SK-N-SH treated with all-trans-retinoic acid at 6 μM for 48 hours (cell line): ENCODE measurements at regions not wholly inside any gene's neighbourhood (a gene's known extent, or its start where the extent isn't known, plus 50 kb on each side); places are given as distances from the start of the nearest gene placed in this dataset.

ENCODE experiments used
- ATAC-seq: fragments of 200-7000 bp; cut with Tn5 transposase; 3 replicates; pipeline ENCODE4 v1.9.1; 2020; ENCODE audit warnings: mild to moderate bottlenecking, moderate library complexity
- ARNTL ChIP-seq: fragments of 450-650 bp; formaldehyde crosslinking; IDR thresholded peaks from 2 replicates; pipeline ENCODE4 v1.5.0; 2020; ENCODE audit warnings: low read depth, mild to moderate bottlenecking, moderate library complexity, borderline replicate concordance
- BACH2 ChIP-seq: fragments of 250-450 bp; sonication (Bioruptor Pico); IDR thresholded peaks from 2 replicates; pipeline ENCODE4 v1.9.0; 2021; ENCODE audit warnings: mild to moderate bottlenecking, borderline replicate concordance
- CSDC2 ChIP-seq: fragments of 250-450 bp; sonication (Bioruptor Pico); IDR thresholded peaks from 2 replicates; pipeline ENCODE4 v1.5.0; 2020; ENCODE audit warnings: mild to moderate bottlenecking, moderate library complexity
- CSRNP3 ChIP-seq: fragments of 250-450 bp; sonication (Bioruptor Pico); IDR thresholded peaks from 2 replicates; pipeline ENCODE4 v1.5.1; 2021; ENCODE audit warnings: mild to moderate bottlenecking, moderate library complexity
- ESRRG ChIP-seq: fragments of 250-450 bp; sonication (Bioruptor Pico); IDR thresholded peaks from 2 replicates; pipeline ENCODE4 v1.6.1; 2021; ENCODE audit warnings: mild to moderate bottlenecking
- GLIS3 ChIP-seq: fragments of 250-450 bp; sonication (Bioruptor Pico); IDR thresholded peaks from 2 replicates; pipeline ENCODE4 v1.5.0; 2020; ENCODE audit warnings: mild to moderate bottlenecking, moderate library complexity
- ISL1 ChIP-seq: fragments of 250-450 bp; sonication (Bioruptor Pico); IDR thresholded peaks from 2 replicates; pipeline ENCODE4 v2.1.2; 2022; ENCODE audit warnings: mild to moderate bottlenecking, moderate library complexity
- OSR1 ChIP-seq: fragments of 250-450 bp; sonication (Bioruptor Pico); IDR thresholded peaks from 2 replicates; pipeline ENCODE4 v1.8.0; 2022; ENCODE audit warnings: moderate library complexity, mild to moderate bottlenecking, inconsistent platforms
- PATZ1 ChIP-seq: fragments of 250-450 bp; sonication (Bioruptor Pico); IDR thresholded peaks from 2 replicates; pipeline ENCODE4 v1.8.0; 2020; ENCODE audit warnings: mild to moderate bottlenecking, moderate library complexity, borderline replicate concordance
- POU6F1 ChIP-seq: fragments of 250-450 bp; sonication (Bioruptor Pico); IDR thresholded peaks from 2 replicates; pipeline ENCODE4 v1.8.0; 2021; ENCODE audit warnings: low read depth, mild to moderate bottlenecking, moderate library complexity, borderline replicate concordance
- PPARA ChIP-seq: fragments of 250-450 bp; sonication (Bioruptor Pico); IDR thresholded peaks from 2 replicates; pipeline ENCODE4 v1.5.0; 2020; ENCODE audit warnings: mild to moderate bottlenecking, borderline replicate concordance
- RARB ChIP-seq: fragments of 250-450 bp; sonication (Bioruptor Pico); IDR thresholded peaks from 2 replicates; pipeline ENCODE4 v1.8.0; 2021; ENCODE audit warnings: mild to moderate bottlenecking, moderate library complexity
- SNAI2 ChIP-seq: fragments of 250-450 bp; sonication (Bioruptor Pico); IDR thresholded peaks from 2 replicates; pipeline ENCODE4 v1.5.0; 2020; ENCODE audit warnings: mild to moderate bottlenecking, moderate library complexity
- TOX ChIP-seq: fragments of 250-450 bp; sonication (Bioruptor Pico); IDR thresholded peaks from 2 replicates; pipeline ENCODE4 v1.8.0; 2021; ENCODE audit warnings: mild to moderate bottlenecking, moderate library complexity, borderline replicate concordance
- ZC3H10 ChIP-seq: fragments of 250-450 bp; sonication (Bioruptor Pico); IDR thresholded peaks from 2 replicates; pipeline ENCODE4 v1.5.1; 2021; ENCODE audit warnings: mild to moderate bottlenecking, moderate library complexity
- ZFP3 ChIP-seq: fragments of 250-450 bp; sonication (Bioruptor Pico); IDR thresholded peaks from 2 replicates; pipeline ENCODE4 v1.5.0; 2020; ENCODE audit warnings: mild to moderate bottlenecking, moderate library complexity
- ZFP30 ChIP-seq: fragments of 450-650 bp; formaldehyde crosslinking; IDR thresholded peaks from 2 replicates; pipeline ENCODE4 v1.5.0; 2022; ENCODE audit warnings: mild to moderate bottlenecking, moderate library complexity
- ZNF565 ChIP-seq: fragments of 450-650 bp; formaldehyde crosslinking; conservative IDR thresholded peaks from 2 replicates; pipeline ENCODE4 v1.5.0; 2020; ENCODE audit warnings: low read depth, mild to moderate bottlenecking, moderate library complexity
- TF ChIP-seq, protein P1 (sequence below): fragments of 250-450 bp; sonication (Bioruptor Pico); IDR thresholded peaks from 2 replicates; pipeline ENCODE4 v1.5.1; 2020; ENCODE audit warnings: low read depth, mild to moderate bottlenecking, moderate library complexity

DNA sequence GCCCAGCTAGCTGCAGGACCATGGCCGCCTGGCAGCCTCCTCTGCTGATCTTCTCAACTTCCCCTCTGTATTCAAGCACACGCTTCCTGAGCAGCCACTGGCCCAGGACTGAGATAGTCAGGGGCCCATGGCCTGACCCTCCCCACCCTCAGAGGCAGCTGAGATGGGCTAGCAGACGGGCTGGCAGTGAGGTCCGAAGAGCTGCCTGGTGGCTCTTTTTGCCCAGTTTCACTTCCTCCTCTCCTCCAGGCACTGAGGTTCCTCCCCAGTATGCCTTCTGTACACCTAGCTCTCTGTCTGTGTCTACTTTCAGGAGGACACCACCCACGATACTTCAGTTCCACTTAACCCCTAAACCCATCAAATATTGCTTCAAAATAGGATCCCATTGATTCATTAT is 395.6 kb downstream of the TNS3 start (continued):
- TF ChIP-seq CSRNP3 (CRISPR knock-in tag) (no peak), CSDC2 (CRISPR knock-in tag) (no peak), ISL1 (CRISPR knock-in tag) (no peak), GLIS3 (CRISPR knock-in tag) (no peak), SNAI2 (CRISPR knock-in tag) (no peak), ZNF565 (no peak), PATZ1 (CRISPR knock-in tag) (no peak), ZFP3 (CRISPR knock-in tag) (no peak), ZFP30 (CRISPR knock-in tag) (no peak), OSR1 (CRISPR knock-in tag) (no peak)
- TF ChIP-seq, protein P1, sequence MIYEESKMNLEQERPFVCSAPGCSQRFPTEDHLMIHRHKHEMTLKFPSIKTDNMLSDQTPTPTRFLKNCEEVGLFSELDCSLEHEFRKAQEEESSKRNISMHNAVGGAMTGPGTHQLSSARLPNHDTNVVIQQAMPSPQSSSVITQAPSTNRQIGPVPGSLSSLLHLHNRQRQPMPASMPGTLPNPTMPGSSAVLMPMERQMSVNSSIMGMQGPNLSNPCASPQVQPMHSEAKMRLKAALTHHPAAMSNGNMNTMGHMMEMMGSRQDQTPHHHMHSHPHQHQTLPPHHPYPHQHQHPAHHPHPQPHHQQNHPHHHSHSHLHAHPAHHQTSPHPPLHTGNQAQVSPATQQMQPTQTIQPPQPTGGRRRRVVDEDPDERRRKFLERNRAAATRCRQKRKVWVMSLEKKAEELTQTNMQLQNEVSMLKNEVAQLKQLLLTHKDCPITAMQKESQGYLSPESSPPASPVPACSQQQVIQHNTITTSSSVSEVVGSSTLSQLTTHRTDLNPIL (CRISPR knock-in tag): no peak
- TF ChIP-seq, all 23 proteins: peak for 0

DNA sequence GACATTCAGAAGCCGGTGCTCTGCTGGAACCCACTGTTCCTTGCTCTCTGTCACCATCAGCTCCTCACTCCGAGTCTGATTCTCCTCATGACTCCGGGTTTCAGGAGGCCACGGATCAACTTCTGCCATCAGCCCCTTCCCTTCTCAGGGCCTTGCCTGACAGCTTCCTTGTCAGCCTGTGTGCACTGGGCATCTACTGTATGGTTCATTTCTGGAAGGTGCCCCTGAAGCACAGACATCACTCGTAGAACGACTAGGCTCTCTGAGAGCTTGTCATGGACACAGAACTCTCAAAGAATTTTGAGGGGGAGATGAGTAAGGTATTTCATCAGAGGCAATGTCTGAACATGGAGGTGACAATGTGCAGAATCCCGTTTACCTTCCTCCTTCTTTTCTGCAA is 396.1 kb downstream of the TNS3 start:
- no peak for ATAC-seq
- no peak for TF ChIP-seq GLIS3 (CRISPR knock-in tag)
- TF ChIP-seq CSDC2 (CRISPR knock-in tag): no peak
- TF ChIP-seq ZNF565: no peak
- no peak for TF ChIP-seq ESRRG (CRISPR knock-in tag)
- TF ChIP-seq ARNTL: no peak
- no peak for TF ChIP-seq ZC3H10 (CRISPR knock-in tag)
- no peak for TF ChIP-seq POU6F1 (CRISPR knock-in tag)
- TF ChIP-seq, protein P1 (CRISPR knock-in tag): no peak
- no peak for TF ChIP-seq TOX (CRISPR knock-in tag)

GRCh38 chr7:47185170-47185569 is 396.7 kb downstream of the TNS3 start:
- ATAC-seq: no peak

GRCh38 chr7:47183862-47184590 is 397.9 kb downstream of the TNS3 start:
- no peak for ATAC-seq
- TF ChIP-seq SNAI2 (CRISPR knock-in tag) (no peak), POU6F1 (CRISPR knock-in tag) (no peak), PPARA (CRISPR knock-in tag) (no peak), BACH2 (CRISPR knock-in tag) (no peak), OSR1 (CRISPR knock-in tag) (no peak), CSRNP3 (CRISPR knock-in tag) (no peak), ZFP3 (CRISPR knock-in tag) (no peak), RARB (no peak), TOX (CRISPR knock-in tag) (no peak), ZFP30 (CRISPR knock-in tag) (no peak), CSDC2 (CRISPR knock-in tag) (no peak)
- TF ChIP-seq, protein P1 (CRISPR knock-in tag): no peak

More at GRCh38 chr7:47185170-47185569, 396.7 kb downstream of the TNS3 start:
- TF ChIP-seq CSDC2 (CRISPR knock-in tag) (no peak), TOX (CRISPR knock-in tag) (no peak)
